ENCODE measurements at regions not wholly inside any gene's neighbourhood (a gene's known extent, or its start where the extent isn't known, plus 50 kb on each side); places are given as distances from the start of the nearest gene placed in this dataset.

DNA sequence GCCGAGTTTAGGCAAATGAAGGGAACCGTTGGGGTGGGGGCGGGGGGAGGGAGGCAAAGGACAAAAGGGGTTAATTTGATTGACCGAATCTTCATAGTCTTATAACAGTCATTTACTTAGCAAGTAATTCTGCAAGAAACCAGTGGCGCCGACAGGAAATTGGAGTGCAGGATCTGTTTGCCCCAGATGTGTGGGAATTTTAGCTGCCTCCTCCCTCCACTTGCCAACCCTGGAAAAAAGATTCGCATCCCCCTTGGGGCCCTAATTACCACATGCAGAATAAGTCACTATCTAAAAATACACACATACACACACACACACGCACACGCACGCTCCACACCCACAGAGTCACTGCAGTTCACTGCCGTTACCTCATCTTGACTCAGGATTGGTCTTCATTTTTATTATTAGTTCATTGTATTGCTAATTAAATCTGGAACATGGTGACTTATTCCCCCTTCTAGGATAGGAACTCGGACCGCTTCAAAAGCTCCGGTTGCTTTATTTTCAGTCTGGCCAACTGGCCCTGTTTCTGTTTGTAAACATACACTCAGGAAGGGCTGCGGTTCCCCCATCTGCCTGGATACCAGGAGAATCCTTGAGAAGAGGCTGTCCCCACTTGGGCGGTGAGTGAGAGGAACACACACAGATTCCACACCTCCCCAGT is 241.6 kb upstream of the SALL1 start:
- Histone ChIP-seq H3K4me1 (ENCODE audit: control insufficient read depth in 1 of 2, insufficient read depth in 1 of 2, low read depth in 1 of 2, low read length in 1 of 2) (no peaks in the 10 kb centered on the region), H3K4me3 (ENCODE audit: low read depth in 1 of 2, low read length in 1 of 2) (no peak overlapping the region), H3K27me3 (peaks cover 15% of the 10 kb centered on the region), H3K36me3 (no peaks in the 10 kb centered on the region), H3K27ac (no peak overlapping the region), H3K9me3 (no peaks in the 10 kb centered on the region)
- TF ChIP-seq, protein P1, sequence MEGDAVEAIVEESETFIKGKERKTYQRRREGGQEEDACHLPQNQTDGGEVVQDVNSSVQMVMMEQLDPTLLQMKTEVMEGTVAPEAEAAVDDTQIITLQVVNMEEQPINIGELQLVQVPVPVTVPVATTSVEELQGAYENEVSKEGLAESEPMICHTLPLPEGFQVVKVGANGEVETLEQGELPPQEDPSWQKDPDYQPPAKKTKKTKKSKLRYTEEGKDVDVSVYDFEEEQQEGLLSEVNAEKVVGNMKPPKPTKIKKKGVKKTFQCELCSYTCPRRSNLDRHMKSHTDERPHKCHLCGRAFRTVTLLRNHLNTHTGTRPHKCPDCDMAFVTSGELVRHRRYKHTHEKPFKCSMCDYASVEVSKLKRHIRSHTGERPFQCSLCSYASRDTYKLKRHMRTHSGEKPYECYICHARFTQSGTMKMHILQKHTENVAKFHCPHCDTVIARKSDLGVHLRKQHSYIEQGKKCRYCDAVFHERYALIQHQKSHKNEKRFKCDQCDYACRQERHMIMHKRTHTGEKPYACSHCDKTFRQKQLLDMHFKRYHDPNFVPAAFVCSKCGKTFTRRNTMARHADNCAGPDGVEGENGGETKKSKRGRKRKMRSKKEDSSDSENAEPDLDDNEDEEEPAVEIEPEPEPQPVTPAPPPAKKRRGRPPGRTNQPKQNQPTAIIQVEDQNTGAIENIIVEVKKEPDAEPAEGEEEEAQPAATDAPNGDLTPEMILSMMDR (IDR thresholded peaks at IDR 0.05) = no peak

DNA sequence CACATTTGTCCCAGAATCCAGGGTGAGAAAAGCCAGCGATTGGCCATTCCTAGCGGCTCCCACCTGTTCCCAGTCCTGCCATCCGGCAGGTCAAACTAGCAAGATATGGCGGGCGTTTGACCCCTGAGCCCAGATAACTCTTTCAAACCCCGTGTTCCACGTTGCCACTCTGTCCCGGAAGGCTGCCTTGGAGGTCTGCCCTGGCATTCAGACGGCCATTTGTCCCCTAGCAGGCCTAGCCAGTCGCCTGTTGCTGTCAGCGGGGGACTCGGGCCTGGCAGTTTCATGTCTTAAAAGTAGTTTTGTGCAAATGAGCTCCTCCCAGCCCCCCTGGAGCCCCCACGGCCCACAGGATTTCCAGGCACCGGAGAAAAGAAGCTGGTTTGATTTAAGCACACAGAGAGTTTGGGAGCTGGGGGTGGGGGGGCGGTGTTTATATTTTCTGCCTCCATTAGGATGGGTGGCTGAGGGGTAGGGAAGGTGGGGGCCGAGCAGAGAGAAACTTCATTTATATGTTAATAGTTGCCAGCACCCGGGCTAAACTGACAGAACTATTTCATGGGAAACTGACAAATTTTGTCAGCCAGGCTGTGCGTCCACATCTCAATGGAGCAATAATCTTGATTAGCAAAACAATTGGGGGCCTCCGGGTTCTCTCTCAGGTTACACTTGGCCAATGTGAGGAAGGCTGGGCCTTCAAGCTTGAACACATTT is 240.9 kb upstream of the SALL1 start:
- no peaks in the 10 kb centered on the region for H3K4me1 ChIP-seq (ENCODE audit: control insufficient read depth in 1 of 2, insufficient read depth in 1 of 2, low read depth in 1 of 2, low read length in 1 of 2)
- no peaks in the 10 kb centered on the region for H3K36me3 ChIP-seq
- no peaks in the 10 kb centered on the region for H3K9me3 ChIP-seq
- H3K27me3 ChIP-seq = peaks cover 15% of the 10 kb centered on the region
- no peak overlapping the region for H3K27ac ChIP-seq
- TF ChIP-seq, protein P1 (IDR thresholded peaks at IDR 0.05) = no peak
- no peak overlapping the region for H3K4me3 ChIP-seq (ENCODE audit: low read depth in 1 of 2, low read length in 1 of 2)

DNA sequence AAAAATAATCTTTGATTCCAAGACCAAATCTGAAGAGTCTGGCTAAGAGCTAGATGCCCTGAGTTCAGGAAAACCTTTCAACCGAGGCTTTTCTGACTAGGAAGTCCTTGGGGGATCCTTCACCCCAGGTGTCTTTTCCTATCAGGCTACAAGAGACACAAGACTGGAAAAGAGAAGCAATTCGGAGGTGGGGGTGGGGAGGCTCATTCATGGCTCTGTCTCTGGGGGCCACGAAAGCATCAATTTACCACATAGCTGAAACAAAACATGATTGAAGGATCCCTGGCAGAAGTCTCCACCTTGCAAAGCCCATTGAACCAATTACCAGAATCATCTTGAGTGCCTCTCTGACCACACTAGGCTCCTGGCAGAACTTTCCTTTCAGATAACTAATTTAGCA is 239.8 kb upstream of the SALL1 start:
- Histone ChIP-seq H3K27ac (no peak overlapping the region), H3K9me3 (no peaks in the 10 kb centered on the region), H3K27me3 (peaks cover 15% of the 10 kb centered on the region), H3K4me3 (ENCODE audit: low read depth in 1 of 2, low read length in 1 of 2) (no peak overlapping the region), H3K36me3 (no peaks in the 10 kb centered on the region), H3K4me1 (ENCODE audit: control insufficient read depth in 1 of 2, insufficient read depth in 1 of 2, low read depth in 1 of 2, low read length in 1 of 2) (no peaks in the 10 kb centered on the region)
- TF ChIP-seq, protein P1 (IDR thresholded peaks at IDR 0.05) = no peak

- H3K36me3 ChIP-seq = no peaks in the 10 kb centered on the region
- TF ChIP-seq, protein P1 (IDR thresholded peaks at IDR 0.05) = no peak
- no peaks in the 10 kb centered on the region for H3K4me1 ChIP-seq (ENCODE audit: control insufficient read depth in 1 of 2, insufficient read depth in 1 of 2, low read depth in 1 of 2, low read length in 1 of 2)
- H3K27me3 ChIP-seq = peaks cover 15% of the 10 kb centered on the region
- H3K4me3 ChIP-seq (ENCODE audit: low read depth in 1 of 2, low read length in 1 of 2) = no peak overlapping the region
- H3K9me3 ChIP-seq = no peaks in the 10 kb centered on the region
- no peak overlapping the region for H3K27ac ChIP-seq
Observed at GRCh38 chr16:51389881-51390280, 238.8 kb upstream of the SALL1 start.

DNA sequence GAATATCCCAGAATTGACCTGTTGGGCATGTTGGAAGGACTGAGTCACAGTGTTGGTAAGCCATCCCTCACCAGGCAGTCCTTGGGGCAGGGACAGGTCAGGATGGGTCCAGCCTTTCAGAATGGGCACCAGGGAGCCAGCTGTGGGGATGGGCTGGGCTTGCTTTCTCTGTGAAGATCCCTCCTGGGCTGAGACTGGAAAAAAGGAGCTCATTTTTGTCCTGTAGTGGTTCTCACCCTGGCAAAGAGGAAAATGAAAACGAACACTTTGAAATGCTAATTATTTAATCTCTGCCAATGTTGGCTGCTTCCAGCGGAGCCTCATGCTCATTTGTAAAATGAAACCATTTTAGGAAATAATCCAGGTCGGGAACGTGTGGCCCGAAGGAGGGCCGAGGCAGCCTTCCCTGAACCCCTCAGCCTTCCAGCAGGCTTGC is 237.5 kb upstream of the SALL1 start:
- no peaks in the 10 kb centered on the region for H3K4me1 ChIP-seq (ENCODE audit: control insufficient read depth in 1 of 2, insufficient read depth in 1 of 2, low read depth in 1 of 2, low read length in 1 of 2)
- no peak overlapping the region for H3K4me3 ChIP-seq (ENCODE audit: low read depth in 1 of 2, low read length in 1 of 2)
- H3K9me3 ChIP-seq = no peaks in the 10 kb centered on the region
- TF ChIP-seq, protein P1 (IDR thresholded peaks at IDR 0.05) = no peak
- H3K27me3 ChIP-seq = peaks cover 15% of the 10 kb centered on the region
- H3K27ac ChIP-seq = no peak overlapping the region
- no peaks in the 10 kb centered on the region for H3K36me3 ChIP-seq
